Neural cell (in vitro differentiated cells): ENCODE measurements at regions not wholly inside any gene's neighbourhood (a gene's known extent, or its start where the extent isn't known, plus 50 kb on each side); places are given as distances from the start of the nearest gene placed in this dataset.

Experiments
- EP300 ChIP-seq: fragments of 450-650 bp; conservative IDR thresholded peaks from 2 replicates; pipeline ENCODE4 v1.6.1; 2014; ENCODE audit warnings: antibody characterized with exemption, mild to moderate bottlenecking, moderate library complexity; ENCODE audit not compliant: poor library complexity, severe bottlenecking
- EZH2 ChIP-seq: fragments of 200-600, 300-800 bp; shearing (Covaris generic), sonication (generic); IDR thresholded peaks from 2 replicates; pipeline ENCODE4 v1.6.1; 2014; ENCODE audit warnings: antibody characterized with exemption, low read length, borderline replicate concordance, mild to moderate bottlenecking; ENCODE audit not compliant: insufficient read depth, poor library complexity, severe bottlenecking
- MXI1 ChIP-seq: fragments of 450-650 bp; conservative IDR thresholded peaks from 2 replicates; pipeline ENCODE4 v1.6.1; 2014; ENCODE audit warnings: antibody characterized with exemption, mild to moderate bottlenecking; ENCODE audit not compliant: poor library complexity, severe bottlenecking
- POLR2AphosphoS5 ChIP-seq: IDR thresholded peaks from 2 replicates; pipeline ENCODE4 v1.6.1; 2012
- REST ChIP-seq: IDR thresholded peaks from 2 replicates; pipeline ENCODE4 v1.6.1; 2012; ENCODE audit warnings: borderline replicate concordance
- SMC3 ChIP-seq: fragments of 450-650 bp; conservative IDR thresholded peaks from 2 replicates; pipeline ENCODE4 v1.6.1; 2014; ENCODE audit warnings: antibody characterized with exemption, mild to moderate bottlenecking, moderate library complexity; ENCODE audit not compliant: poor library complexity
- TAF1 ChIP-seq: IDR thresholded peaks from 2 replicates; pipeline ENCODE4 v1.6.1; 2012; ENCODE audit warnings: low read depth
- TF ChIP-seq, protein P1 (sequence below): fragments of 450-650 bp; IDR thresholded peaks from 2 replicates; pipeline ENCODE4 v1.5.1; 2014; ENCODE audit warnings: antibody characterized with exemption, mild to moderate bottlenecking, moderate library complexity; ENCODE audit not compliant: poor library complexity, severe bottlenecking

GRCh38 chr10:130863044-130863443 lies 448.5 kb downstream of the TCERG1L start:
- TF ChIP-seq, protein P1, sequence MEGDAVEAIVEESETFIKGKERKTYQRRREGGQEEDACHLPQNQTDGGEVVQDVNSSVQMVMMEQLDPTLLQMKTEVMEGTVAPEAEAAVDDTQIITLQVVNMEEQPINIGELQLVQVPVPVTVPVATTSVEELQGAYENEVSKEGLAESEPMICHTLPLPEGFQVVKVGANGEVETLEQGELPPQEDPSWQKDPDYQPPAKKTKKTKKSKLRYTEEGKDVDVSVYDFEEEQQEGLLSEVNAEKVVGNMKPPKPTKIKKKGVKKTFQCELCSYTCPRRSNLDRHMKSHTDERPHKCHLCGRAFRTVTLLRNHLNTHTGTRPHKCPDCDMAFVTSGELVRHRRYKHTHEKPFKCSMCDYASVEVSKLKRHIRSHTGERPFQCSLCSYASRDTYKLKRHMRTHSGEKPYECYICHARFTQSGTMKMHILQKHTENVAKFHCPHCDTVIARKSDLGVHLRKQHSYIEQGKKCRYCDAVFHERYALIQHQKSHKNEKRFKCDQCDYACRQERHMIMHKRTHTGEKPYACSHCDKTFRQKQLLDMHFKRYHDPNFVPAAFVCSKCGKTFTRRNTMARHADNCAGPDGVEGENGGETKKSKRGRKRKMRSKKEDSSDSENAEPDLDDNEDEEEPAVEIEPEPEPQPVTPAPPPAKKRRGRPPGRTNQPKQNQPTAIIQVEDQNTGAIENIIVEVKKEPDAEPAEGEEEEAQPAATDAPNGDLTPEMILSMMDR, result no peak
- no peak for TF ChIP-seq REST
- TF ChIP-seq MXI1, result no peak
- TF ChIP-seq EZH2, result no peak
- no peak for TF ChIP-seq EP300
- TF ChIP-seq TAF1, result no peak
- TF ChIP-seq SMC3, result no peak
- TF ChIP-seq POLR2AphosphoS5, result no peak
